ENCODE measurements at regions not wholly inside any gene's neighbourhood (a gene's known extent, or its start where the extent isn't known, plus 50 kb on each side); places are given as distances from the start of the nearest gene placed in this dataset.

DNA sequence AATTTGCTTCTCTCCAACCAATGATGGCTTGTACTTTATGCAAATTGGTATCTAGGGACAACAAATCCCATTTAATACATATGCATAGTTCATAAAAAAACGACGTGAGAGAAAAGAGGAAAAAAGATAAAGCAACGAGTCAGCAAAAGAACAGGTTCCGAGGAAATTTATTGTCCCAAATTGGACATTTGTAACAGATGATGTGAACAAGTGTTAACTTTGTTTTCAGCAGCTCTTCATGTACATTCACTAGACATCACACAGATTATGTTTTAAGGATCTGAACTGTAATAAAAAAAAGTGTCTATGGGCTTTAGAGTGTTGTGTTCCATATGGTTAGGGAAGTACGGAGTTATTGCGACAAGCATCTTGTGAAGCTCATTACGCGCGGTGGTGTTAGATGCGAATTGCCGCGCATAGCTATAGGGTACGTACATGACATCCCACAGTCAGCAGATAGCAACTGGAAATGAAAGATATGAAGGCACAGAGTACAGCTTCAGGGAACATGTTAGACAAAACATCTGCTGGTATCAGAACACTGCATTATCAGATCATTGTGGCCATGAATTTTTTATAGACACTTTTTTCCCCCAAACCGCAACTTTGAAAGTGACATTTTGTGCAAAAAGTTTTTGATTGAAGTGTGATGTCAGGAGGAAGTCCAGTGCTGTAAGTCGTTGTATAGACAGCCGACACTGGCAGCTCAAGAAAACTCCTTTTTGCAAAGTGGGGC lies 1073.1 kb upstream of the FANCL start:
- H3K9me3 ChIP-seq = no peaks in the 10 kb centered on the region
- H3K27me3 ChIP-seq = no peaks in the 10 kb centered on the region
- H3K4me1 ChIP-seq = no peaks in the 10 kb centered on the region
- no peaks in the 10 kb centered on the region for H3K36me3 ChIP-seq
- DNase-seq = no peak
- H3K27ac ChIP-seq = no peak overlapping the region
- no peak for TF ChIP-seq POLR2A (IDR thresholded peaks at IDR 0.05)
- TF ChIP-seq, protein P1, sequence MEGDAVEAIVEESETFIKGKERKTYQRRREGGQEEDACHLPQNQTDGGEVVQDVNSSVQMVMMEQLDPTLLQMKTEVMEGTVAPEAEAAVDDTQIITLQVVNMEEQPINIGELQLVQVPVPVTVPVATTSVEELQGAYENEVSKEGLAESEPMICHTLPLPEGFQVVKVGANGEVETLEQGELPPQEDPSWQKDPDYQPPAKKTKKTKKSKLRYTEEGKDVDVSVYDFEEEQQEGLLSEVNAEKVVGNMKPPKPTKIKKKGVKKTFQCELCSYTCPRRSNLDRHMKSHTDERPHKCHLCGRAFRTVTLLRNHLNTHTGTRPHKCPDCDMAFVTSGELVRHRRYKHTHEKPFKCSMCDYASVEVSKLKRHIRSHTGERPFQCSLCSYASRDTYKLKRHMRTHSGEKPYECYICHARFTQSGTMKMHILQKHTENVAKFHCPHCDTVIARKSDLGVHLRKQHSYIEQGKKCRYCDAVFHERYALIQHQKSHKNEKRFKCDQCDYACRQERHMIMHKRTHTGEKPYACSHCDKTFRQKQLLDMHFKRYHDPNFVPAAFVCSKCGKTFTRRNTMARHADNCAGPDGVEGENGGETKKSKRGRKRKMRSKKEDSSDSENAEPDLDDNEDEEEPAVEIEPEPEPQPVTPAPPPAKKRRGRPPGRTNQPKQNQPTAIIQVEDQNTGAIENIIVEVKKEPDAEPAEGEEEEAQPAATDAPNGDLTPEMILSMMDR (IDR thresholded peaks at IDR 0.05) = no peak
- H3K4me3 ChIP-seq = no peak overlapping the region

DNA sequence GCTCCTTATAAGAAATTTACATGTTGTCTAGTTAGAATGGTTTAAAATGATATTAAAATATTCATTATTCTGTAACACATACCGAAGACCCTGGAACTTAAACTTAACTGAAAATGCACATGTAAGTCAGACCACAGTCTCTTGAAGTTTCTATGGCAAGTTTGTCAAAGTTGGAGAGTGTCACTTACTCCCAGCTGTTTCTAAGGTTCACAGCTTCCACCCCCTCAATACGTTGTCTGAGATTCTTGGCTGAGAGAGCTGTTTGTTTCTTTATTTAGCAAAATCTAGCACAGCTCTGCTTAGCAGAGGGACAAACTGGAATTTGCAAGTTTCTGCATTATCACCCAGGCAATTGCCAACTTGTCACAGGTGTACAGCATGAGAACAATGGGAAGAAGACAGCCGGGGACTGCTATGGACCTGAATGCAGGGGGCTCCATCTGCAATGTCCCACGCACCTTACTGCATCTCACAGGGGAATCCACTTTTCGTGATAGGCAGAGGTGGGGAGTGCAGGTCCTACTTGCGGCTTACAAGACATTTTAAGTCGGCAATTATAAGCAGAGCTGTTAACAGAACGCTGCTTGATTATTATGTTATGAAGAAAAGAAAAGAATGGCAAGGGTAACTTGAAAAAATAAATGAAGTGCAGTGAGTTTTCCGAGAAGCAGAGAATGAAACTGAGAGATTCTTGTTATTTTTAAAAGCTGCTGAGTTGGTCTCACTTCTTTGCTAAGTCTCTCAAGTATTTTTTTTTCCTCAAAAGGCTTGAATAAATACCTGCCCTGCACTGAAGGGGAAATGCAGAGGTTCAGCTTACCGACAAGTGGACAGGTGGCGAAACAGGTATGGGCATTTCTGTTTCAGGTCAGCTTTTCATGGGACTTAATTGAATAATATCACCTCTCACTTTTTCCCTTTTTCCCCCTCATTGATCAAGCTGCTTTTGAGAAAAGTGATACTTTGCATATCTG lies 1072.1 kb upstream of the FANCL start:
- no peak for DNase-seq
- H3K9me3 ChIP-seq = no peaks in the 10 kb centered on the region
- no peaks in the 10 kb centered on the region for H3K27me3 ChIP-seq
- no peaks in the 10 kb centered on the region for H3K4me1 ChIP-seq
- H3K27ac ChIP-seq = no peak overlapping the region
- TF ChIP-seq, protein P1 (IDR thresholded peaks at IDR 0.05) = no peak
- no peak for TF ChIP-seq POLR2A (IDR thresholded peaks at IDR 0.05)
- H3K36me3 ChIP-seq = no peaks in the 10 kb centered on the region
- H3K4me3 ChIP-seq = no peak overlapping the region

DNA sequence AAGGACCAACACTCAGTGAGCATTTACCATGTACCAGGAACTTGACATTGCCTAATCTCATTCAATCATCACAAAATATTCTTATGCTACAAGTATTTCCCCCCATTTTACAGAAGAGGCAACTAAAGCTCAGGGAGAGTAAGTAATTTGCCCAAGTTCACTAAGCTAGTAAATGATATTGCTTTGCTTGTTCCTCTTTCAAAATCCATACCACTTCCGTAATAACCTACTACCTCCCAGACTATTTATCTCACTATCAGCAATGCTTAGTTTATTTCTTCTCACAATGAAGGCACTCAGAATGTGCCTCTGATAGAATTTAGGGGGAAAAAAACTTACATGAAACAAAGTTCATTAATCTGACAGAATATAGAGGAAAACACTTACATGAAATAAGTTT lies 1070.9 kb upstream of the FANCL start:
- Histone ChIP-seq H3K4me3 (no peak overlapping the region), H3K9me3 (no peaks in the 10 kb centered on the region), H3K4me1 (no peaks in the 10 kb centered on the region), H3K27me3 (no peaks in the 10 kb centered on the region), H3K36me3 (no peaks in the 10 kb centered on the region), H3K27ac (no peak overlapping the region)
- DNase-seq = no peak
- TF ChIP-seq, protein P1 (IDR thresholded peaks at IDR 0.05) = no peak
- TF ChIP-seq POLR2A (IDR thresholded peaks at IDR 0.05) = no peak

DNA sequence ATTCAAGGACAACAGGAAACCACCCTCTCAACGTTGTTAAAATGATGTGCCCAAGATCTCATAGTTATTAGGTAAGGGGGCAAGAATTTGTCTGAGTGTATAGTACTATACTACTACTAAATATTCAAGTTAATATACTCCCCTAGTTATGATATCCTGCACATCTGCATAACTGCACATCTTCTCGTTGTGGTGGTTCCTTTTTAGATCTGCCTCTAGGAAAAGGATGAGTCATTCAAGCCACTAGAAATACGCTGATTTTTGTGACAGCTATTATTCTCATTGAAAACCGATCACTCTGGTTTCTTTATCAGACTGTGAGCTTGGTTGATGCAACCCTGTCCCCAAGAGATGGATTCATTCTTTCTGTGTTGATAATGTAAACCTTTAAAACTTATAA lies 1067.0 kb upstream of the FANCL start:
- DNase-seq = no peak
- Histone ChIP-seq H3K36me3 (no peaks in the 10 kb centered on the region), H3K9me3 (no peaks in the 10 kb centered on the region), H3K4me3 (no peak overlapping the region), H3K4me1 (no peaks in the 10 kb centered on the region), H3K27me3 (no peaks in the 10 kb centered on the region), H3K27ac (no peak overlapping the region)
- TF ChIP-seq, protein P1 (IDR thresholded peaks at IDR 0.05) = no peak
- TF ChIP-seq POLR2A (IDR thresholded peaks at IDR 0.05) = no peak

DNA sequence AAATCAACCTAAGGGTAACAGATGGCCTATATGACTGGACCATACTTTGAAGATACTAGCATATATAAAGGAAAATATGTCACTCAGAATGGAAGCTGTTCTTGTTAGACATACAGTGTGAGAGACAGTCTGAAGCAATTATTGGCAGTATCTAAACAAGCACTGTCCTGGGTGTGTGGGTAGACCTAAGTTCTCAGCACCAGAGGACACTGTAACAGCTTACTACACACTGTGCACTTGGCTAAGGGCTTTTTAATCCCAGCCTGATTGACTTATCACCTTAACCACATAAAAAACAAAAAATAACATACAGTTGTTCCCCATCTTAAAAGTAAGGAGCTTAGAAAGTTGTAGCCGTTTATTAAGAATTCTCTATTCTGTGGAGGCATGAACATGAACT lies 1066.1 kb upstream of the FANCL start:
- no peak overlapping the region for H3K4me3 ChIP-seq
- H3K27ac ChIP-seq = no peak overlapping the region
- TF ChIP-seq POLR2A (IDR thresholded peaks at IDR 0.05) = no peak
- TF ChIP-seq, protein P1 (IDR thresholded peaks at IDR 0.05) = no peak
- no peaks in the 10 kb centered on the region for H3K27me3 ChIP-seq
- no peaks in the 10 kb centered on the region for H3K4me1 ChIP-seq
- no peak for DNase-seq
- H3K9me3 ChIP-seq = no peaks in the 10 kb centered on the region
- H3K36me3 ChIP-seq = no peaks in the 10 kb centered on the region

Measured in Peyer's patch (tissue), 4 donors.